GM12872 (cell line): ENCODE measurements at regions not wholly inside any gene's neighbourhood (a gene's known extent, or its start where the extent isn't known, plus 50 kb on each side); places are given as distances from the start of the nearest gene placed in this dataset.

ENCODE experiments used
- TF ChIP-seq, protein P1 (sequence below): IDR thresholded peaks from 3 replicates; pipeline ENCODE4 v1.5.1; 2011; ENCODE audit warnings: low read depth, mild to moderate bottlenecking, low read length, moderate library complexity; ENCODE audit not compliant: insufficient read depth

DNA sequence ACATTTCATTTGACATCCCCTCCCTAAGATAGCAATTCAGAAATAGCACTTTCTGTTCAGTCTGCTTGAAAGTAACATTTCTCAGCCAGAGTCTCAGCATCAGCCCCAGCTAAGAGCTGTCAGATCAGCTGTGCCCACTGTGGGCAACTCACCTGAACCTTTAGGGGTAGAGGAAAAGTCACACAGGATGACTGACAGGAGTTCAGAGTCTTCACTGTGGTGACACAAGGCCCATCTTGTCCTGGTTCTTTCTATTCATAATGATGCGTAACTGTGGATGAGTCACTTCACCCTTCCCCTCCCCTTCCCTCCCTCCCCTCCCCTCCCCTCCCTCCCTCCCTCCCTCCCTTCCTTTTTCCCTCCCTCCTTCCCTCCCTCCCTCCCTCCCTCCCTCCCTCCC, 96.1 kb upstream of the RASGRP1 start:
- TF ChIP-seq, protein P1, sequence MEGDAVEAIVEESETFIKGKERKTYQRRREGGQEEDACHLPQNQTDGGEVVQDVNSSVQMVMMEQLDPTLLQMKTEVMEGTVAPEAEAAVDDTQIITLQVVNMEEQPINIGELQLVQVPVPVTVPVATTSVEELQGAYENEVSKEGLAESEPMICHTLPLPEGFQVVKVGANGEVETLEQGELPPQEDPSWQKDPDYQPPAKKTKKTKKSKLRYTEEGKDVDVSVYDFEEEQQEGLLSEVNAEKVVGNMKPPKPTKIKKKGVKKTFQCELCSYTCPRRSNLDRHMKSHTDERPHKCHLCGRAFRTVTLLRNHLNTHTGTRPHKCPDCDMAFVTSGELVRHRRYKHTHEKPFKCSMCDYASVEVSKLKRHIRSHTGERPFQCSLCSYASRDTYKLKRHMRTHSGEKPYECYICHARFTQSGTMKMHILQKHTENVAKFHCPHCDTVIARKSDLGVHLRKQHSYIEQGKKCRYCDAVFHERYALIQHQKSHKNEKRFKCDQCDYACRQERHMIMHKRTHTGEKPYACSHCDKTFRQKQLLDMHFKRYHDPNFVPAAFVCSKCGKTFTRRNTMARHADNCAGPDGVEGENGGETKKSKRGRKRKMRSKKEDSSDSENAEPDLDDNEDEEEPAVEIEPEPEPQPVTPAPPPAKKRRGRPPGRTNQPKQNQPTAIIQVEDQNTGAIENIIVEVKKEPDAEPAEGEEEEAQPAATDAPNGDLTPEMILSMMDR: no peak

DNA sequence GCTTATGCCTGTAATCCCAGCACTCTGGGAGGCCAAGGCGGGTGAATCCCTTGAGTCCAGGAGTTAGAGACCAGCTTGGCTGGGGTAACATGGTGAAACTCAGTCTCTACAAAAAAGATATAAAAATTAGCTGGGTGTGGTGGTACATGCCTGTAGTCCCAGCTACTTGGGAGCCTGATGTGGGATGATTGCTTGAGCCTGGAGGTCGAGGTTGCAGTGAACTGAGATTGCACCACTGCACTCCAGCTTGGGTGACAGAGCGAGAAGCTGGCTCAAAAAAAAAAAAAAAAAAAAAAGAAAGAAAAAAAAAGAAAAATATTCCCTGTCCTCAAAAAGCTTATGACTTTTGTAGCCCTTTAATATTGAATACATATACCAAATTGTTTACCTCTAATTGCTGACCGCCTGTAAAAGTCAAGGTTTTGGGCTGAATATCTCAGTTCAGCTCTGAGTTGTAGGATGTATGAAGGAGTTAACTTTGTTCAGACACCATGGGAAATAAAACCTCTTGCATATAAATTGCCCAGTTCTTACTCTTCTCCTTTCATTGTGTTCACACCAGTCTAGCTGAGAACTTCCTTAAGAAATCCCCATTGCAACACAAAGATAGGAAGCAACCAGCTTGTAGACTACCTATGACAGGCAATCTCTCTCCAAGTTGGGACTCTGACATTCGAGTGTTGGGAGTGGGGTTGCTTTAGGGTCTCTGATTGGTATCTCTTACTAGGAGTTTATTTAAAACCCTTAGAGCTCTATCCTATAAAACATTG, 97.6 kb upstream of the RASGRP1 start:
- TF ChIP-seq, protein P1: no peak

DNA sequence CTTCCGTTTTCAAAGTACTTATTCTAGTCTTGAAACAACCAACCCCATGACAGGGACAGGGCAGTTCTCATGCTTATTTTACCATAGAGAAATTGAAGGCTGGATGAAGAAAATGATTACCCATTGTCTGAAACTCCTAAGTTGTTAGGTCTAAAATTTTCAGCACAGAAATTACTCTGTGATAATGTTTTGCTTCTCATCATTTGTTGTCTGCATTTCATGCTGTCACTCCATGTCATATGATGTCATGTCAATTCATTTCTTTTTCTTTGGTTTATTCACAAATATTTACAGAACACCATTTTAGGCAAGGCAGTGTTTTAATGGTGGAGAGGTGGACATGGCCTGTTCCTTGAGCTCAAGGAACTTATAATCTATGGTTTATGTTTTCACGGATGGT, 98.2 kb upstream of the RASGRP1 start:
- TF ChIP-seq, protein P1: no peak

DNA sequence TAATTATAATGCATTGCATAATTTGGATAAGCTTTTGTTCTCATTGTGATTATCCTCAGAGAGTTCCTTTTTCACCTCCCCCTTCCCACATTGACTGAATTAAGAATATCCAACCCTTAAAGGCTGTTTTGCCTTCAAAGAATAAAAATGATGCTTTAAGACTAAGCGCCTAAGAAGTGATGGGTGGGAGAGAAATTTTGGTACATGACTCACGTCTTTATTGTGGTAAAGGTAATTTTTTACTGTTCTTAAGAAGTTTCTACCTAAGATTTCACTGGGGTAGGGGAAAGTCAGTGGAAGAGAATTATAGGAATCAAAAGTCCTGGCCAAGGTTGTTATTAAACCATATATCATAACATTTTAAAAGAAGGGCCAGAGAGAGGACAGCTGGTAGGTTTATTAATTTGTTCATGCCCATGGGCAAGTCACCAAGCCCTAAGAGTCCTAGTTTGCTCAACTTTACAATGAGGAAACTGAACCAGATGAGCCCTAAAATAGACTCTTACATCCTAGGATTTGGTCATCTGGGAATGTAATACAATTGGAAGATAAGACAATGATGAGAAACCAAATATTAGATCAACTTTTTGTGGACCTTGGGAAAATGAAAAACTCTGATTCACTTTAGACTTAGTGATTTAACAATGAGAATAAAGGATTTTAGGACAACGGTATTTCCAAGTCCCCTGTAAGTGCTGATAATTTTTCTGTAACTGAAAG, 101.1 kb upstream of the RASGRP1 start:
- TF ChIP-seq, protein P1: no peak

DNA sequence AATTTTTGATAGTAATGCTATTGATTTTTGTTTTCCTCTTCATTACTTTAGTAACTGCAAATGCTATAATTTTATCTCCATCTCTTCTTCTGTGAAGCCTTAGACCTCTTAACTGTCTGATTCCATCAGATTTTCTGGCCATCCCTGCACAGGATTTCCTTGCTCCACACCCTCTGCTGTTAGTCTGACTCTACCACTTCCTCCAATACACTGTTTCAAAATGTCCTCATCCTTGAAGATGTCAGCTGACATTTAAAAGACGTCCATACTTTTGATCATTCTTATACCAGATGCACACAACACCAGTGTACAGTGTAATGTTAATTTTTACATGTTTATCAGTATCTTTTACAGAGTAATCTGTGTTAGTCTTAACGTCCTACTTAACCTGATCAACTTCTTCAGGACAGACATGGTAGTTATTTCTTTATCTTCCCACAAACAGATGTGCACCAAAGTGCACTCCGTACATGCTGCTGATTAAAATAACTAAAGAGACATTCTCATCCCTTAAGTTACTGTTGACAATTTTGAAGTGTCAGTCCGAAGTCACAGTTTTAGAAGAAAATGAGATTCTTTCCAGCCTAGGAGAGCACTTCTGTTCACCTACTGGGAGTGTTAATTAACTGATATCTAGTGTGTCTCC, 102.4 kb upstream of the RASGRP1 start:
- TF ChIP-seq, protein P1: no peak

DNA sequence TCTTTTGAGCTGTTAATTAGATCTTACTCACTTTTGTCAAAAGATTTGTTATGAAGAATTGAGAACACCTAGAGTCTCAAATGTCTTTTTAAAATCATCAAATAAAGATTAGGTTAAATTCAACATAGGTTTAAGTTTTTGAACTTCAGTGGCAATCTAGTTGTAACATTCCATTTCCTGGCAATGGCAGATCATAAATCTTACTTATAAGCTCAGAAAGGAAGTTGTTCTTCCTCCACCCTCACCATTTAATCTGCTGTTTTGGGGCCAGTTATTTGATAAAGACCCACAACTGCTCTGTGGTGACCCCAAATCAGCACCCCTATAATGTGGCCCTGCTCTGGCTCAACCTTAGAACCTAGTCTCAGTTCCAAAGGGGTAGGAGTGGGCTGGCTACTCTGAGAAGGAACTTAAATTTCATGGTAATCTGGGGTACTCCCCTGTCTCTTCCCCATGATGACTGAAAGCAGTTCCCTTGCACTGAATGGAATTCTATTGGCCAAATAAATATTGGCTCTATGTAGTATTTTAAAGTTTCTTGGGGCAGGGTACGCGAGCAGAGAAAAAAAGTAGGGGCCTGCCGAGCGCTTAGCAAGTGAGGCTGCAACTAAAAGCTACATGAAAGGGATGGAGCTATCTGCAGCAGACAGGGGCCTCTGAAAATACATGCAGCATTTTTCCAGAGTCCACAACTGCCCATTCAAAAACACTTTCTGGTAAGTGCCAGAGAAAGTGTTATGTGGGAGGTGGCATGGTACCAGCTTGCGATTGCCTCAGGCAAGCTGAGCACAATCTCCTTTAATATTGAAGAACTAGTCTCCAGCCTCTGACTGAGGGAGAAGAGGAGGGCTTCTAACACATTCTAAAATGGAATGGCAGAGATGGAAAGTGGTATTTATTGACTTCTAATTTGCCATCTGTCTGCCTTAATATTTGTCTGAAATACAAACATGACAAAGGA, 103.6 kb upstream of the RASGRP1 start:
- TF ChIP-seq, protein P1: no peak

DNA sequence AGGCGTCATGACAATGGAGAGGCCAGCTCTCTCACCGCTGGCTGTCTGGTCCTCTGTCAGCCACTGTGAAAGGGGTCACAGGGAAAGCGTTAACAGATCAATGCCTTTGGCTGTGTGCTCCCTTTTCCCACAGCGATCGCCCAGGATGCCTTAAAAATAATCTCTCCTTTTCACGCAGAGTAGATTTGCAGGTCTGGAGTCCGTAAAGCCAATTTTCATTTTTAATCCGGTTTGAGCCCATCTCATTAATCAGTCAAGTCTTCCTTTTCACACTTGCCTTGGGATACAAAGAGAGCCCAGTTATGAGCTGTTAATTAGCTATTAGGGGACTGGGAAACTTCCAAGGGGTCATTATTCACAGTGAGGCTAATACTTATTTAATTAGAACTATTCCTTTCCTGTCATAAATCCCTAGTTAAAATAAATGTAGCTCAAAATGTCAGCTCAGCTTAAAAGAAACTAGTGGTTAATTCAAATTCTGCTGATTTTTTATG, 104.3 kb upstream of the RASGRP1 start:
- TF ChIP-seq, protein P1: no peak
